CD1c-positive myeloid dendritic cell (primary cell): ENCODE measurements at regions not wholly inside any gene's neighbourhood (a gene's known extent, or its start where the extent isn't known, plus 50 kb on each side); places are given as distances from the start of the nearest gene placed in this dataset.
"Not testable (repeated sequence)": the region's sequence is repeated elsewhere in the genome, so short reads cannot be mapped to it uniquely, and the experiment has no call there.

ENCODE experiments used
- DNase-seq: peaks from one replicate; pipeline ENCODE4 v3.0.0-alpha.2; 2016; ENCODE audit errors: extremely low spot score

GRCh38 chr13:78540058-78540457 is 63.3 kb downstream of the POU4F1 start:
- DNase-seq, result no peak

GRCh38 chr13:78526044-78526443 is 77.3 kb downstream of the POU4F1 start:
- DNase-seq, result not testable (repeated sequence)

- no peak for DNase-seq
Measured at GRCh38 chr13:78524936-78525335, 78.4 kb downstream of the POU4F1 start.

GRCh38 chr13:78521091-78521490 is 82.3 kb downstream of the POU4F1 start:
- no peak for DNase-seq

- no peak for DNase-seq
Measured at GRCh38 chr13:78520425-78520824, 82.9 kb downstream of the POU4F1 start.

- not testable (repeated sequence) for DNase-seq
Measured at GRCh38 chr13:78518482-78518881, 84.9 kb downstream of the POU4F1 start.

- DNase-seq, result no peak
Measured at GRCh38 chr13:78499802-78500201, 103.5 kb downstream of the POU4F1 start.

GRCh38 chr13:78497702-78498355 is 105.5 kb downstream of the POU4F1 start:
- DNase-seq, result no peak

- DNase-seq, result no peak
Measured at GRCh38 chr13:78491978-78492377, 111.4 kb downstream of the POU4F1 start.

- not testable (repeated sequence) for DNase-seq
Measured at GRCh38 chr13:78490225-78490624, 113.1 kb downstream of the POU4F1 start.

GRCh38 chr13:78487707-78488106 is 115.6 kb downstream of the POU4F1 start:
- DNase-seq, result no peak

GRCh38 chr13:78485803-78486202 is 117.5 kb downstream of the POU4F1 start:
- no peak for DNase-seq

- no peak for DNase-seq
Measured at GRCh38 chr13:78478183-78478582, 125.2 kb downstream of the POU4F1 start.

GRCh38 chr13:78476910-78477309 is 126.4 kb downstream of the POU4F1 start:
- DNase-seq, result no peak

- no peak for DNase-seq
Measured at GRCh38 chr13:78468621-78469020, 134.7 kb downstream of the POU4F1 start.

- DNase-seq, result no peak
Measured at GRCh38 chr13:78465250-78465649, 138.1 kb downstream of the POU4F1 start.

- DNase-seq, result no peak
Measured at GRCh38 chr13:78460176-78460575, 143.2 kb downstream of the POU4F1 start.

- DNase-seq, result no peak
Measured at GRCh38 chr13:78443839-78444238, 159.5 kb downstream of the POU4F1 start.

GRCh38 chr13:78437781-78438180 is 165.6 kb downstream of the POU4F1 start:
- no peak for DNase-seq

- no peak for DNase-seq
Measured at GRCh38 chr13:78436311-78436710, 167.0 kb downstream of the POU4F1 start.

GRCh38 chr13:78431328-78431727 is 172.0 kb downstream of the POU4F1 start:
- DNase-seq, result no peak

GRCh38 chr13:78430811-78431210 is 172.5 kb downstream of the POU4F1 start:
- DNase-seq, result no peak

GRCh38 chr13:78430166-78430791 is 173.1 kb downstream of the POU4F1 start:
- DNase-seq, result no peak

- no peak for DNase-seq
Measured at GRCh38 chr13:78428646-78429045, 174.7 kb downstream of the POU4F1 start.
